Muscle layer of duodenum (tissue), 2 donors: ENCODE measurements at regions not wholly inside any gene's neighbourhood (a gene's known extent, or its start where the extent isn't known, plus 50 kb on each side); places are given as distances from the start of the nearest gene placed in this dataset.

ENCODE experiments used
- H3K27ac ChIP-seq: one replicate; pipeline ENCODE4 v1.7.0; 2013; ENCODE audit warnings: mild to moderate bottlenecking, low read length
- H3K27me3 ChIP-seq: one replicate; pipeline ENCODE4 v1.7.0; 2013; ENCODE audit warnings: low read depth, mild to moderate bottlenecking, control low read depth, low read length
- H3K36me3 ChIP-seq, 2 donors: one replicate each; pipeline ENCODE4 v1.7.0; 2013; ENCODE audit warnings: low read length in 2 of 2, control low read depth in 1 of 2, mild to moderate bottlenecking in 1 of 2; ENCODE audit not compliant: insufficient read depth in 2 of 2, control insufficient read depth in 1 of 2
- H3K4me1 ChIP-seq, 2 donors: one replicate each; pipeline ENCODE4 v1.7.0; 2013; ENCODE audit warnings: low read length in 2 of 2, mild to moderate bottlenecking in 2 of 2, control low read depth in 1 of 2, moderate library complexity in 1 of 2; ENCODE audit not compliant: insufficient read depth in 2 of 2, control insufficient read depth in 1 of 2
- H3K4me3 ChIP-seq, 2 donors: one replicate each; pipeline ENCODE4 v1.7.0; 2013; ENCODE audit warnings: low read length in 2 of 2, low read depth in 1 of 2, mild to moderate bottlenecking in 1 of 2
- H3K9me3 ChIP-seq, 2 donors: one replicate each; pipeline ENCODE4 v1.7.0; 2013; ENCODE audit warnings: low read length in 2 of 2, control low read depth in 1 of 2, mild to moderate bottlenecking in 1 of 2; ENCODE audit not compliant: control insufficient read depth in 1 of 2
- donor health status: healthy.

DNA sequence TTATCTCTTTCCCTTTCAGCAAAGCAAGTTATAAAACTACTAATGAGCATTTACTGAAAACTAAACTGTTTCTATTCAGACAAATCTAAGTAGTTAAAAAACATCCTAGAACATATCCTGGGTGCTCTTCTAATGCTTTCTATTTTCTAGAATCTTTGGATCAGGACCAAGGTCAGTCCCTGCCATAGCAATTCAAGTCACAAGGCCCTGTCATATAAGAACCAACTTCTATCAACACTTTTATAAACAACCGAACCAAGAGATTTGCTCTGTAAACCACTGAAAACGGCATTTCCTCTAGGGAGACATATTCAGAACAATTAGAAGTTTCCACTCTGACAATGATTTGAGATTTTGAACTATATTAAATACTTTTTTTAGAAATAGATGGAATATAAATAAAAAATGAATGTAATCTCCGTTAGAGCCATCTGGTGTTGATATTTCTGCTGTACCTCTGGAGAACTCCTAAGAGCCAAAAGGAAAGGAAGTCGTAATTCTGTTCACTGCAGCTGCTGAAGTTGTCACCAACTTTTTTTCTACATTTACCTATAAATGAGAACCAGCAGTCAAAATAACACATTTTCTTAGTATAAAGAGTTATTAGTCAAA lies 51.4 kb upstream of the LGSN start:
- no peak overlapping the region for H3K27ac ChIP-seq
- H3K4me1 ChIP-seq: no peaks in the 10 kb centered on the region
- no peaks in the 10 kb centered on the region for H3K9me3 ChIP-seq
- H3K36me3 ChIP-seq: no peaks in the 10 kb centered on the region
- H3K4me3 ChIP-seq: no peak overlapping the region
- H3K27me3 ChIP-seq: no peaks in the 10 kb centered on the region

DNA sequence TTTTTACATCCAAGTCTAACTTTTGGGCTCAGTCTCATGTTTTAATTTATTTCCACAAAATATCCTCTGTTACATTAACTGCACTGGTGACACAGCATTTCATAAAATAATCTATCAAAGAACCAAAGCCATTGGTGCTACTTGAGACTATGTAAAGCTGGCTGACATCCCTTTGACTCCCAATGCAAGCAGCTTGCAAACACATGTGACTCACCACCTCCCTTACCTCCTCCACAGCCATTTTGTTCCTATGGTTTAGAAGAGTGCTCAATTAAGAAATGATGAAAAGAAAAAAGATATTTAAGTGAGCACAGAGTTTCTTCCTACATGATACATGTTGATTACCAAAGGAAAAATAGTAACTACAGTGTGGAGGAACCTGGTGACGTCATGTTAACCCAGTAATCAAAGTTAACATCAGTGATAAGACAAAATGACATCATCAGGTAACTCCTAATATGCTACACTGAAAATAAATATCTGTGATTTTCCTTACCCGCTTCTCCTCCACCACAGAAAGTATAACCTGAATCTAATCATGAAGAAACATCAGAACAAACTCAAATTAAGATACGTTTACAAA lies 53.3 kb upstream of the LGSN start:
- H3K4me3 ChIP-seq: no peak overlapping the region
- no peaks in the 10 kb centered on the region for H3K9me3 ChIP-seq
- H3K36me3 ChIP-seq: no peaks in the 10 kb centered on the region
- H3K27ac ChIP-seq: no peak overlapping the region
- no peaks in the 10 kb centered on the region for H3K27me3 ChIP-seq
- no peaks in the 10 kb centered on the region for H3K4me1 ChIP-seq

- H3K4me1 ChIP-seq: no peaks in the 10 kb centered on the region
- no peak overlapping the region for H3K27ac ChIP-seq
- no peak overlapping the region for H3K4me3 ChIP-seq
- H3K27me3 ChIP-seq: no peaks in the 10 kb centered on the region
- no peaks in the 10 kb centered on the region for H3K9me3 ChIP-seq
- H3K36me3 ChIP-seq: no peaks in the 10 kb centered on the region
These were observed 69.5 kb upstream of the LGSN start for GRCh38 chr6:63389191-63389844.

DNA sequence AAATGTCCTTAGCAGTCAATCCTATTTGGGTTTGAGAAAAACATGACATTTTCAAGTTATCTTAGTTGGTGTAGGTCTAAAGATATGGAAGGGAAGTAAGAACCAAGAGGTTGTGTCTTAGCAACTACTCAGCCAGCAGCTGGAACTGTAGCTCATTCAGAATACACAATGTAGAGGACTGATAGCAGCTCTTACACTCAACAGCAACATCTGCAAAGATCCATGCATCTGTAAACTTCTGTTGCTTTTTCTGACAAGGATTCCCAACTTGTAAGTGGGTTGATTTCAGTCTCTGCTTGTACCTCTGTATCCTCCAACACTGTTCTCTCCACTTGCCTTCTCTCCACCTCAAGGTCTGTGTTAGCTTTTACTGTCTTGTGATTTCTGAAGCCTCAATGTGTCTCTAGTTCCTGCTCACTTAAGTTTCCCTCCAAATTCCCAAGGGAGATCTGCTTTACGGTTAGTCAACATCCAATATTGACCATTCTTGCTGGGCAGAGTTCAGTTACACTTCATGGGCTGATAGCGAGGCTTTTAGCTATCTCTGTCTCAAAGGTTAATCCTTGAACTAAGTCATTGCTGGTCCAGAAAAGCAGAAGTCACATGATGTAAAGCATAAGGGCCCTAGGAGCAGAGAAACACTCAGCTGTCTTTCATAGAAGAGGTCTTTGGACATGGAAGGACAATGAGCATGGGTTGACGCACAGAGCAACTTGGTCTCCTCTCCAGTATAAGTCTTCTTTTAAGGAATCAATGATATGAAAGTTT lies 71.6 kb upstream of the LGSN start:
- Histone ChIP-seq H3K9me3 (no peaks in the 10 kb centered on the region), H3K27me3 (no peaks in the 10 kb centered on the region), H3K4me3 (no peak overlapping the region), H3K4me1 (no peaks in the 10 kb centered on the region), H3K27ac (no peak overlapping the region), H3K36me3 (no peaks in the 10 kb centered on the region)

- H3K27ac ChIP-seq: no peak overlapping the region
- no peak overlapping the region for H3K4me3 ChIP-seq
- no peaks in the 10 kb centered on the region for H3K4me1 ChIP-seq
These were observed 72.4 kb upstream of the LGSN start for GRCh38 chr6:63392092-63392724.

DNA sequence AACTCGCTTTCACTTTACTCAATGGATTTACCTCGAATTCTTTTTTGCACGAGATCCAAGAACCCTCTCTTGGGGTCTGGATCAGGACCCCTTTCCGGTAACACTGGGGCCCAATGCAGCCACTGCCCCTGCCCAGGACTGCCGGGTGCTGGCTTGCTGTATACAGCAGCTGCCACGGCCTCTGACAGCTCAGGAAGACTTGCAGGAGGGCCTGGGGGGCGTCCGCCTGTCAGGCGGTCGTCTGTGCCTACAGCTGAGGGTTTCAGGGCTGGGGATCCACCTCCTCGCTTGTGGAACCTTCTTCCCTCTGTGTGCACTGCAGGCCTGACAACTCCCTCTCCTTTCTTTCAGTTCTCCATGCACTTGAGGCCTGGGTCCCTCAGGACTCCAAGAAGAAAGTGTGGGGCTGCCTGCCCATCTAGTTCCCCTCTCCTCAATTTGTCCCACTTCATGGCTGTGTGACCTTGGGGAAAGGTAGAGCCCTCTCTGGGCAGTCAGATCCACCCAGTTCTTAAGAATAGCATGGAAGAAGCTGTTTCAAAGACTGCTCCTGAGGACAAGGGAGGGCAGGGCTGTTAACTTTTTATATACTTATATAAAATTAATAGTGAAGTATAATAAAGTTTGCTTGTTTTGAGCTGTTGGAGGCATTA lies 75.0 kb upstream of the LGSN start:
- H3K4me1 ChIP-seq: no peaks in the 10 kb centered on the region
- H3K27ac ChIP-seq: no peak overlapping the region
- no peaks in the 10 kb centered on the region for H3K9me3 ChIP-seq
- H3K4me3 ChIP-seq: no peak overlapping the region
- no peaks in the 10 kb centered on the region for H3K27me3 ChIP-seq
- no peaks in the 10 kb centered on the region for H3K36me3 ChIP-seq

More at GRCh38 chr6:63392092-63392724, 72.4 kb upstream of the LGSN start:
- Histone ChIP-seq H3K9me3 (no peaks in the 10 kb centered on the region), H3K27me3 (no peaks in the 10 kb centered on the region), H3K36me3 (no peaks in the 10 kb centered on the region)

DNA sequence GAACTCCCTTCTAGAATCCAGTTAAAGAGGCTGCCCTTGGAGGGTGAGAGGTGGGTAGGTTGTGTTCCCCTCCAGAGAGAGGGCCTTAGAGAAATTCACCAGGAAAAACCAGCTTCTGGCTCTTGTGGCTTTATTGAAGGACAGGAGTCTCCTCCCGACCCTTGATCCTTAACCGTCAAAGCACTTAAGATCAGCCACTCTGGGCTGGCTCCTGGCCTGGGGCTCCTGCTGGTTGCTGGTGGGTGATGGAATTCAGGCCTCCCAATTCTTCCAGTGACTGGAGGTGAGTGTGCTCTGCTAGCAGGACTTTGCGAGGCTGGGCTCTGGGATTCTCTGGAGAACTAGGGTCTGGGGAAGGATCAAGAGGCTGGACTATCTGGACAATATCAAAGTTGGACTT lies 75.6 kb upstream of the LGSN start:
- Histone ChIP-seq H3K27me3 (no peaks in the 10 kb centered on the region), H3K9me3 (no peaks in the 10 kb centered on the region), H3K4me3 (no peak overlapping the region), H3K4me1 (no peaks in the 10 kb centered on the region), H3K27ac (no peak overlapping the region), H3K36me3 (no peaks in the 10 kb centered on the region)

- Histone ChIP-seq H3K36me3 (no peaks in the 10 kb centered on the region), H3K27ac (no peak overlapping the region), H3K9me3 (no peaks in the 10 kb centered on the region), H3K4me3 (no peak overlapping the region), H3K27me3 (no peaks in the 10 kb centered on the region), H3K4me1 (no peaks in the 10 kb centered on the region)
These were observed 83.9 kb upstream of the LGSN start for GRCh38 chr6:63403725-63404124.

DNA sequence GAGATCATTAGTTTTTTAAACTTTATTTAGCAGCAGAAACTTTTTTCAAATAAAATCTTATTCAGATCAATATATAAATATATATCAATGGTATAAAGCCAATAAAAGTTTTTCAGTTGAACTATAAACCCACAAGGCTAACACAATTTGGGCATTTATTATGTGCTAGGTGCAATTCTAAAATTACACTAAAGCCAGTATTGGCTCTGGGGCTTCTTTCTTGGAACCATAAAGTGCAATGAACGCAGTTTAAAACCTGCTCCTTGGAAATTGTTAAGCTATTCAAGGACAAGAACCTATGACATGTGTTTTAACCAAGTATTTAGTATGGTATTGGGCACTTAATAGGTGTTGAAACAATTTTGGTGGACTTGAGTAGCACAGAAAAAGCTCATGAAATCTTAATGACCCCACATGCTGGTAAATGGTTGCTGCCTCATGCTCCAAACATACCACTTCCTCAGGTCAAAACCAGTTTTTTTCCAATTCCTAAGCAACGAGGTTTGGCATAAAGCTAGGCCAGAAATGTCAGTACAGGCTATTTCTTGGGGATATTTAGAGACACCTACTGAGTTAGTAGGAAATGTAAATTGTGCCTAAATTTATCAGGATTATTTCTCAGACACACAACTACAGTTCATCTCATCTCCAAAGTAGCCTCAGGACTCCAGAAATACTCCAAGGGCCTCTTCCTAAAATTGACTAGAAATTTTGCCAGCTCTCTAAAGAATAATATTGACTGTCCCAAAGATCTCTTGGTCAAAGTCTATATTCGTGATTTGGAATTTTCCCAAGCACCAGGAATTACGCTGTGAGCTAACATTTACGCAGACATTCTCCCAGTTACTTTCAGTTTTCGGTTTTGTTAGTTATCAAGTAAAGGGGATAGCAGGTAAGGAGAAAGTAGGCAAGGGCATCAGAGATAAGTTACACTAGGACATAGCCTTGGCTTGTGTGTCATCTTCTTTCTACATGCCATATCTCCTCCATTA lies 90.9 kb upstream of the LGSN start:
- no peaks in the 10 kb centered on the region for H3K27me3 ChIP-seq
- H3K36me3 ChIP-seq: no peaks in the 10 kb centered on the region
- no peaks in the 10 kb centered on the region for H3K4me1 ChIP-seq
- no peaks in the 10 kb centered on the region for H3K9me3 ChIP-seq
- no peak overlapping the region for H3K27ac ChIP-seq
- peak overlapping the region in 1 of 2 donors; percentile 9 for H3K4me3 ChIP-seq

- Histone ChIP-seq H3K4me1 (no peaks in the 10 kb centered on the region), H3K9me3 (no peaks in the 10 kb centered on the region), H3K36me3 (no peaks in the 10 kb centered on the region), H3K27me3 (no peaks in the 10 kb centered on the region), H3K4me3 (no peak overlapping the region), H3K27ac (no peak overlapping the region)
These were observed 95.5 kb upstream of the LGSN start for GRCh38 chr6:63415286-63415685.
